Testis (tissue), 2 donors: ENCODE measurements at regions not wholly inside any gene's neighbourhood (a gene's known extent, or its start where the extent isn't known, plus 50 kb on each side); places are given as distances from the start of the nearest gene placed in this dataset.

Experiments
- DNase-seq: peaks from one replicate; pipeline ENCODE4 v3.0.0-alpha.2; 2019
- H3K27ac ChIP-seq, 2 donors: fragments of 200-600 bp; sonication (generic); one replicate each; pipeline ENCODE4 v1.5.1; 2019
- H3K27me3 ChIP-seq: fragments of 200-600 bp; sonication (generic); one replicate; pipeline ENCODE4 v1.5.1; 2019
- H3K36me3 ChIP-seq: fragments of 200-600 bp; sonication (generic); one replicate; pipeline ENCODE4 v1.5.1; 2017; ENCODE audit warnings: low read depth; ENCODE audit errors: missing control alignments
- H3K4me1 ChIP-seq: fragments of 200-600 bp; sonication (generic); one replicate; pipeline ENCODE4 v1.5.1; 2019
- H3K4me3 ChIP-seq, 2 donors: fragments of 200-600 bp; sonication (generic); one replicate each; pipeline ENCODE4 v1.5.1; 2017 to 2019
- H3K9me3 ChIP-seq: fragments of 200-600 bp; sonication (generic); one replicate; pipeline ENCODE4 v1.5.1; 2017
- CTCF ChIP-seq, 3 experiments: fragments of 450-650 bp in 2 of 3; fragments of 200-600 bp in 1 of 3; sonication (generic) in 1 of 3; IDR thresholded peaks; one replicate each; pipeline ENCODE4 v1.5.1; 2016 to 2019; ENCODE audit warnings: antibody characterized with exemption in 3 of 3, mild to moderate bottlenecking in 2 of 3, moderate library complexity in 1 of 3
- POLR2A ChIP-seq: fragments of 450-650 bp; IDR thresholded peaks from one replicate; pipeline ENCODE4 v1.6.1; 2017; ENCODE audit warnings: antibody characterized with exemption, mild to moderate bottlenecking, moderate library complexity
- WGBS, 2 donors: methylation state at CpG; one replicate each; pipeline ENCODE4 v1.1.5; 2018; 5-methylcytosine and 5-hydroxymethylcytosine counted together
- intact Hi-C: fragments of 100-400 bp; cut with DNase I; formaldehyde crosslinking; loops from one replicate; pipeline ENCODE4 v1.15.1; 2023; ENCODE audit warnings: low total_unique reads

DNA sequence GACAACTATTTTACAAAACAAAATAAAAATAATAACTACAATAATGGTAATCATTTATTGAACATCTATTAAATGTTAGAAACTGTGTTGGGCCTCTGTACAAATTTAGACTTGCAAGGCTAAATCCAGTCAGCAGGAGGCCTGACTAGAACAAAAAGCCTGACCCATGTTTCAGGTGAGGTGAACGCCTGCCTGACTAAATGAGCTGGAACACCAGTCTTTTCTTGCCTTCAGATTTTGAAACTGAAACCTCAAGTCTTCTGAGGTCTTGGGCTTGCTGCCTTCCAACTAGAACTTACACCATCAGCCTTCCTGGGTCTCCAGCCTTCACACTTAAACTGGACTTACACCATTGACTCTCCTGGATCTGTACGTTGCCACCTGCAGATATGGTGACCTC, 706.9 kb downstream of the TBL1XR1 start:
- DNase-seq: no peak
- Histone ChIP-seq H3K9me3 (no peaks in the 10 kb centered on the region), H3K36me3 (no peaks in the 10 kb centered on the region), H3K4me3 (no peak overlapping the region), H3K4me1 (no peaks in the 10 kb centered on the region), H3K27ac (no peak overlapping the region), H3K27me3 (no peaks in the 10 kb centered on the region)
- intact Hi-C loops: no loop called here
- TF ChIP-seq POLR2A (no peak), CTCF (IDR thresholded peaks at IDR 0.05) (no peak)
- WGBS, 2 donors: 96 to 98% methylated on average over 2 of the region's 2 CpGs

- 83 to 90% methylated on average over 6 of the region's 6 CpGs for WGBS, 2 donors
- no peak for DNase-seq
- intact Hi-C loops: no loop called here
- H3K27ac ChIP-seq: no peak overlapping the region
- H3K9me3 ChIP-seq: no peaks in the 10 kb centered on the region
- H3K27me3 ChIP-seq: no peaks in the 10 kb centered on the region
- TF ChIP-seq POLR2A: no peak
- TF ChIP-seq CTCF (IDR thresholded peaks at IDR 0.05): no peak
- no peaks in the 10 kb centered on the region for H3K4me1 ChIP-seq
- no peaks in the 10 kb centered on the region for H3K36me3 ChIP-seq
- no peak overlapping the region for H3K4me3 ChIP-seq
These were observed 718.0 kb downstream of the TBL1XR1 start for GRCh38 chr3:176479248-176479647.

DNA sequence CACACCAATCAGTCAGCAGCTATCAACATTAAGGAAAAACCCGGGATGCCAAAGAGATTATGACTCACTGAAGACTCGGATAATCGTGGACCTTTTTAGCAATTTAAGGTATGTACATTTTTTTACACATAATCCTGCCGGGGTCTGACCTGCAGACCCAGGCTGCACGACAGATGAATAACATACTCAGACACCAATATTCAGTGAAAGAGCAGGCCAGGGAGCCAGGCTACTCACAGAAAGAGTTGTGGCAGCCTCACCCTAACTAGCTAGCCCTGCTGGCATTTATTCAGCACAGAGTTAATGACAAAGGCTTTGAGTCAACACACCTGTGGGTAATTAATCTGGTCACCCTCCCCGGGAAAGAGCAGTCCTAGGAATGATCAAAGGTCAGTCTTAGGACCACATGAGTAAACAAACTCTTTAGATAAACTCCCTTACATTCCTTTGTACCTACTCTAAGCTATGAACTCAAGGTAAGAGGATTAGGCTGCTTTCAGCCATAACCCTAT, 727.5 kb downstream of the TBL1XR1 start:
- DNase-seq: no peak
- intact Hi-C loops: no loop called here
- Histone ChIP-seq H3K9me3 (no peaks in the 10 kb centered on the region), H3K4me3 (no peak overlapping the region), H3K27ac (no peak overlapping the region), H3K27me3 (no peaks in the 10 kb centered on the region), H3K4me1 (no peaks in the 10 kb centered on the region), H3K36me3 (no peaks in the 10 kb centered on the region)
- WGBS, 2 donors: 44 to 53% methylated on average over 6 of the region's 6 CpGs
- TF ChIP-seq POLR2A (no peak), CTCF (IDR thresholded peaks at IDR 0.05) (no peak)

DNA sequence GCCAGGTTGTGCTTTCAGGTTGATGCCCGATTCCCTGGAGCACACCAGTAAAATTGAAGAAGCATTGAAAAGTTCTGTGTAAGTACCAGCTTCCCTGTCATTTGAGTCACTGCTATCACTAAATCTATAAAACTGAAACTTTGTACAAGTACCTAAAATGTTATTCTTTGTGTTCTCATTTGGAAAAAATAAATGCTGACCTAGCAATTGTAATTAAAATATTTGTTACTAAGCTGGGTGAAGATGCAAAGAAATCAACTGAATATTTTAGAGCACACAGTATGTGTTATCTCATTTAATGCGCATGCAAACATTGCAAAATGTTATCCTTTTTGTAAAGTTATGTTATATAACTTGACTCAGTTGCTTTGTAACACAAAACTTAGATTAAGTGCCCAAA, 733.7 kb downstream of the TBL1XR1 start:
- 44 to 46% methylated on average over 2 of the region's 2 CpGs for WGBS, 2 donors
- no peaks in the 10 kb centered on the region for H3K36me3 ChIP-seq
- H3K4me3 ChIP-seq: no peak overlapping the region
- no peak overlapping the region for H3K27ac ChIP-seq
- intact Hi-C loops: no loop called here
- no peak for TF ChIP-seq CTCF (IDR thresholded peaks at IDR 0.05)
- TF ChIP-seq POLR2A: no peak
- H3K4me1 ChIP-seq: no peaks in the 10 kb centered on the region
- no peak for DNase-seq
- no peaks in the 10 kb centered on the region for H3K27me3 ChIP-seq
- no peaks in the 10 kb centered on the region for H3K9me3 ChIP-seq

GRCh38 chr3:176447369-176447768, 749.9 kb downstream of the TBL1XR1 start:
- no peak for DNase-seq
- Histone ChIP-seq H3K4me1 (no peaks in the 10 kb centered on the region), H3K36me3 (no peaks in the 10 kb centered on the region), H3K4me3 (no peak overlapping the region), H3K9me3 (no peaks in the 10 kb centered on the region), H3K27ac (no peak overlapping the region), H3K27me3 (no peaks in the 10 kb centered on the region)
- no peak for TF ChIP-seq CTCF (IDR thresholded peaks at IDR 0.05)
- TF ChIP-seq POLR2A: no peak
- intact Hi-C loops: no loop called here
- WGBS, 2 donors: 94% methylated on average over 4 of the region's 4 CpGs
